ENCODE measurements at regions not wholly inside any gene's neighbourhood (a gene's known extent, or its start where the extent isn't known, plus 50 kb on each side); places are given as distances from the start of the nearest gene placed in this dataset.

DNA sequence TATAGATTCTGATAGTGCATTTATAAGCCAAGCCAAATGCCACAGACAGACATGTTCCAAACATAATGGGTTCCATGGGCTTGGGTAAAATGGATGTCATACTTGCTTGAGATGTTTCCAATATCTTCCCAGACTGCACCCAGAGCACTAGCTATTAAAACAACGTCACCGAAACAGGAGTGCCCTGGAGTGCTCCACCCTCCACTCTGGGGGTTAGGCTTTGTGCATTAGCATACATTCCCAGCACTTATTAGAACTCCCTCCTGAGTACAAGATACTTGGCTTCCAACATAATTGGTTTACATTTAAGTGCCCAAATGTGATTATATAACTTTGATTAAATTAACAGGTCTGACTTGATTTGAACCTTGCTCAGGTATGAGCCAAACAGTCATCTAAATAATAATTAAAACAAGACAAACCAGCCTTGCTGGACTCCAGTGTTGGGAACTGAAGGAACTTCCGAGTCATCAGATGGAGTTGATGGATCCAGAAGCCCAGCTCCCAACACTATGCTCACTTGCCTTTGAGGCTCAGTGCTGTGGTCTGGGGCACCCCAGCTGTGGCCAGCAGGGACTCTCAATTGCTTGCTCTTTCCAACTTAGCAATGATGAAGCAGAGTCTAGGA, 60.5 kb upstream of the LGALSL start:
- Histone ChIP-seq H3K9ac (ENCODE audit: control insufficient read depth, extremely low read depth, insufficient read depth, low read length) (no peak overlapping the region), H3K4me3 (ENCODE audit: control insufficient read depth in 2 of 3, extremely low read depth in 1 of 3, insufficient read depth in 2 of 3, low read depth in 1 of 3, low read length in 3 of 3) (no peak overlapping the region), H3K4me2 (ENCODE audit: control insufficient read depth, extremely low read depth, insufficient read depth, low read depth, low read length) (no peak overlapping the region), H3K27me3 (ENCODE audit: control insufficient read depth, extremely low read depth, insufficient read depth, low read length) (no peaks in the 10 kb centered on the region), H3K4me1 (ENCODE audit: control insufficient read depth, extremely low read depth, insufficient read depth, low read length) (no peaks in the 10 kb centered on the region), H4K20me1 (ENCODE audit: control insufficient read depth, extremely low read depth, insufficient read depth, low read length) (no peaks in the 10 kb centered on the region), H3K9me3 (ENCODE audit: control insufficient read depth, low read depth, low read length) (no peaks in the 10 kb centered on the region), H3K9me1 (ENCODE audit: control insufficient read depth, extremely low read depth, insufficient read depth, low read length) (no peaks in the 10 kb centered on the region), H3K27ac (ENCODE audit: control insufficient read depth, insufficient read depth, low read length) (no peak overlapping the region), H3K36me3 (ENCODE audit: control insufficient read depth in 2 of 2, extremely low read depth in 1 of 2, insufficient read depth in 2 of 2, low read length in 2 of 2) (no peaks in the 10 kb centered on the region), H3K79me2 (ENCODE audit: control insufficient read depth, insufficient read depth, low read length) (no peaks in the 10 kb centered on the region), H2AFZ (ENCODE audit: control insufficient read depth, low read length) (no peak overlapping the region)
- TF ChIP-seq EZH2 (IDR thresholded peaks at IDR 0.05; ENCODE audit: low read length) = no peak
- TF ChIP-seq, protein P1, sequence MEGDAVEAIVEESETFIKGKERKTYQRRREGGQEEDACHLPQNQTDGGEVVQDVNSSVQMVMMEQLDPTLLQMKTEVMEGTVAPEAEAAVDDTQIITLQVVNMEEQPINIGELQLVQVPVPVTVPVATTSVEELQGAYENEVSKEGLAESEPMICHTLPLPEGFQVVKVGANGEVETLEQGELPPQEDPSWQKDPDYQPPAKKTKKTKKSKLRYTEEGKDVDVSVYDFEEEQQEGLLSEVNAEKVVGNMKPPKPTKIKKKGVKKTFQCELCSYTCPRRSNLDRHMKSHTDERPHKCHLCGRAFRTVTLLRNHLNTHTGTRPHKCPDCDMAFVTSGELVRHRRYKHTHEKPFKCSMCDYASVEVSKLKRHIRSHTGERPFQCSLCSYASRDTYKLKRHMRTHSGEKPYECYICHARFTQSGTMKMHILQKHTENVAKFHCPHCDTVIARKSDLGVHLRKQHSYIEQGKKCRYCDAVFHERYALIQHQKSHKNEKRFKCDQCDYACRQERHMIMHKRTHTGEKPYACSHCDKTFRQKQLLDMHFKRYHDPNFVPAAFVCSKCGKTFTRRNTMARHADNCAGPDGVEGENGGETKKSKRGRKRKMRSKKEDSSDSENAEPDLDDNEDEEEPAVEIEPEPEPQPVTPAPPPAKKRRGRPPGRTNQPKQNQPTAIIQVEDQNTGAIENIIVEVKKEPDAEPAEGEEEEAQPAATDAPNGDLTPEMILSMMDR (optimal IDR thresholded peaks at IDR 0.05 in 1 of 3, IDR thresholded peaks at IDR 0.05 in 1 of 3, conservative IDR thresholded peaks at IDR 0.05 in 1 of 3; ENCODE audit: extremely low read depth in 1 of 3, insufficient read depth in 2 of 3, low read length in 3 of 3) = no peak
- DNase-seq (ENCODE audit: low read depth, low spot score) (no peak), FAIRE-seq (no peak)
- dilution Hi-C loops (cut with MboI; ENCODE audit: extremely low pct_ligation_motif_present, low sequenced_read_pairs) = no loop called here

DNA sequence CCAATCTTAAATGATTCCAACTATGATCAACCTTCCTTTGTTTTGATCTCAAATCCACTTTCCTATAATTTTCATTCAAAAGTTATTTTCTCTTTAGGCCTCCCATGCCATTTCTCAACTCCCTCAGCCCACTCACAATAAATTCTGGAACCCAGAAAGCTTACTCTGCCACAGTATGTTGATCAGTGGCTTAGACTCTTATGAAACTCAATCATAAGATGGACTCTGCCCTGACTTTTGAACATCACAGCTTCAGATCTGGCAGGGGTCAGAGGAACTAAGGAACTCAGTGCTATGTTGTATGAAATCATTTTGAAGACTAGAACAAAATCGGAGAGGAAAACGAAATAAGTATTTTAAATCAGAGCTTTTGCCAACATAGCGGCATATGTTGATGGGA, 59.8 kb upstream of the LGALSL start:
- Histone ChIP-seq H3K4me3 (ENCODE audit: control insufficient read depth in 2 of 3, extremely low read depth in 1 of 3, insufficient read depth in 2 of 3, low read depth in 1 of 3, low read length in 3 of 3) (no peak overlapping the region), H3K36me3 (ENCODE audit: control insufficient read depth in 2 of 2, extremely low read depth in 1 of 2, insufficient read depth in 2 of 2, low read length in 2 of 2) (no peaks in the 10 kb centered on the region), H3K9me1 (ENCODE audit: control insufficient read depth, extremely low read depth, insufficient read depth, low read length) (no peaks in the 10 kb centered on the region), H3K4me1 (ENCODE audit: control insufficient read depth, extremely low read depth, insufficient read depth, low read length) (no peaks in the 10 kb centered on the region), H4K20me1 (ENCODE audit: control insufficient read depth, extremely low read depth, insufficient read depth, low read length) (no peaks in the 10 kb centered on the region), H3K27me3 (ENCODE audit: control insufficient read depth, extremely low read depth, insufficient read depth, low read length) (no peaks in the 10 kb centered on the region), H3K79me2 (ENCODE audit: control insufficient read depth, insufficient read depth, low read length) (no peaks in the 10 kb centered on the region), H3K9ac (ENCODE audit: control insufficient read depth, extremely low read depth, insufficient read depth, low read length) (no peak overlapping the region), H3K9me3 (ENCODE audit: control insufficient read depth, low read depth, low read length) (no peaks in the 10 kb centered on the region), H2AFZ (ENCODE audit: control insufficient read depth, low read length) (no peak overlapping the region), H3K4me2 (ENCODE audit: control insufficient read depth, extremely low read depth, insufficient read depth, low read depth, low read length) (no peak overlapping the region), H3K27ac (ENCODE audit: control insufficient read depth, insufficient read depth, low read length) (no peak overlapping the region)
- no peak for DNase-seq (ENCODE audit: low read depth, low spot score)
- no peak for TF ChIP-seq EZH2 (IDR thresholded peaks at IDR 0.05; ENCODE audit: low read length)
- TF ChIP-seq, protein P1 (optimal IDR thresholded peaks at IDR 0.05 in 1 of 3, IDR thresholded peaks at IDR 0.05 in 1 of 3, conservative IDR thresholded peaks at IDR 0.05 in 1 of 3; ENCODE audit: extremely low read depth in 1 of 3, insufficient read depth in 2 of 3, low read length in 3 of 3) = no peak
- no peak for FAIRE-seq
- dilution Hi-C loops (cut with MboI; ENCODE audit: extremely low pct_ligation_motif_present, low sequenced_read_pairs) = no loop called here
